OCI-LY7 (cell line): ENCODE measurements at regions not wholly inside any gene's neighbourhood (a gene's known extent, or its start where the extent isn't known, plus 50 kb on each side); places are given as distances from the start of the nearest gene placed in this dataset.

Source experiments
- BruUV-seq: library from RNA; stranded (reverse); fragments of 400-500 nt; replicated peaks from 2 replicates; lab custom pipeline; 2021; lab: Mats Ljungman, UMichigan
- CTCF ChIA-PET: fragments of 300-600 bp; sonication (Branson Sonifier 250); formaldehyde crosslinking; loops from one replicate; lab custom pipeline; 2022; ENCODE audit warnings: antibody characterized with exemption; ENCODE audit not compliant: unreplicated experiment; lab: Charles Lee
- POLR2A ChIA-PET: fragments of 300-600 bp; sonication (Branson Sonifier 250); formaldehyde crosslinking; loops from one replicate; lab custom pipeline; 2022; ENCODE audit warnings: antibody characterized with exemption; lab: Charles Lee
- DNase-seq: peaks from one replicate; pipeline ENCODE4 v3.0.0-alpha.2; 2015; ENCODE audit warnings: low spot score
- H2AFZ ChIP-seq: fragments of 200-600 bp; sonication (generic), shearing (Covaris generic); 2 replicates; pipeline ENCODE4 v1.6.1; 2014; ENCODE audit warnings: mild to moderate bottlenecking, antibody characterized with exemption, low read length, moderate library complexity
- H3K27ac ChIP-seq: fragments of 200-600 bp; sonication (generic); 2 replicates; pipeline ENCODE4 v1.5.1; 2014; ENCODE audit warnings: mixed run types, low read depth, mild to moderate bottlenecking, moderate library complexity, low read length, inconsistent platforms; ENCODE audit not compliant: poor library complexity, severe bottlenecking
- H3K36me3 ChIP-seq: fragments of 200-600 bp; sonication (generic); 2 replicates; pipeline ENCODE4 v1.6.1; 2014; ENCODE audit warnings: mild to moderate bottlenecking, antibody characterized with exemption, low read length, moderate library complexity, mixed read lengths; ENCODE audit not compliant: insufficient read depth
- H3K4me1 ChIP-seq: fragments of 200-600 bp; sonication (generic); 2 replicates; pipeline ENCODE4 v1.5.1; 2014; ENCODE audit warnings: mild to moderate bottlenecking, low read length; ENCODE audit not compliant: insufficient read depth, poor library complexity, severe bottlenecking
- H3K4me2 ChIP-seq: fragments of 200-600 bp; sonication (generic); 2 replicates; pipeline ENCODE4 v1.6.1; 2014; ENCODE audit warnings: mild to moderate bottlenecking, low read length
- H3K4me3 ChIP-seq: fragments of 200-600 bp; sonication (generic); 2 replicates; pipeline ENCODE4 v1.5.1; 2014; ENCODE audit warnings: mild to moderate bottlenecking, low read depth, low read length; ENCODE audit not compliant: poor library complexity, severe bottlenecking
- H3K79me2 ChIP-seq: fragments of 200-600 bp; sonication (generic); 2 replicates; pipeline ENCODE4 v1.6.1; 2016; ENCODE audit warnings: low read depth, mild to moderate bottlenecking, low read length, moderate library complexity, mixed read lengths; ENCODE audit not compliant: insufficient read depth
- H3K9me2 ChIP-seq: fragments of 200-600 bp; sonication (generic); 2 replicates; pipeline ENCODE4 v1.6.1; 2016; ENCODE audit warnings: mild to moderate bottlenecking, low read length, mixed read lengths; ENCODE audit not compliant: insufficient read depth
- H3K9me3 ChIP-seq: fragments of 200-600 bp; sonication (generic); 2 replicates; pipeline ENCODE4 v1.6.1; 2014; ENCODE audit warnings: mild to moderate bottlenecking, mixed run types, low read length, mixed read lengths
- H4K20me1 ChIP-seq: fragments of 200-600 bp; sonication (generic); 2 replicates; pipeline ENCODE4 v1.6.1; 2014; ENCODE audit warnings: mild to moderate bottlenecking, antibody characterized with exemption, low read length, moderate library complexity, mixed read lengths; ENCODE audit not compliant: insufficient read depth
- CTCF ChIP-seq: fragments of 200-600 bp; sonication (generic); conservative IDR thresholded peaks from 2 replicates; pipeline ENCODE4 v1.5.1; 2014; ENCODE audit warnings: mild to moderate bottlenecking, antibody characterized with exemption, low read length, moderate library complexity, mixed read lengths
- EZH2phosphoT487 ChIP-seq: fragments of 200-600 bp; sonication (generic); IDR thresholded peaks from 2 replicates; pipeline ENCODE4 v1.6.1; 2018; ENCODE audit warnings: low read depth, borderline replicate concordance, mild to moderate bottlenecking, mixed run types, antibody characterized with exemption, low read length, moderate library complexity, mixed read lengths
- intact Hi-C: fragments of 100-400 bp; cut with micrococcal nuclease; formaldehyde crosslinking; loops from one replicate; pipeline ENCODE4 v1.10.0; 2022; ENCODE audit not compliant: unreplicated experiment

DNA sequence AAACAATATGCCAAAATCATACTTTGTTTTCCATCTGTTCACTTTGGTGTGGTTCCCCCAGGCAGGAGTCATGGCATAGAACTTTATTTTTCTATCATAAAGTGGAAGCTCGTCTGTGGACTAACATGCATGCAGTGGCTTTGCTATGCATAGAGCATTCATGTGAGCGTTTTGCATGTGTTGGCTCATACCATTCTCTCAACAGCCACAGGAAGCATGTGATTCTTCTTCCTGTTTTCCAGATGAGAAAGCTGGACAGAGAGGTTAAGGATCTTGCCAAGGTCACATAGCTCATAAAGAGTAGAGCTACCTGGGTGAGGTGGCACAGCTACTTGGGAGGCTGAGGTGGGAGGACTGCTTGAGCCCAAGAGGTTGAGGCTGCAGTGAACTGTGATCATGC is 123.4 kb upstream of the HDGFL1 start:
- H3K4me3 ChIP-seq = no peak overlapping the region
- BruUV-seq = no TSS peak
- no peaks in the 10 kb centered on the region for H3K9me2 ChIP-seq
- no peak for DNase-seq
- H3K4me2 ChIP-seq = no peak overlapping the region
- no peaks in the 10 kb centered on the region for H4K20me1 ChIP-seq
- H3K27ac ChIP-seq = no peak overlapping the region
- H3K9me3 ChIP-seq = no peaks in the 10 kb centered on the region
- H3K36me3 ChIP-seq = no peaks in the 10 kb centered on the region
- ChIA-PET POLR2A (no interaction called here), CTCF (no interaction called here)
- intact Hi-C loops = no loop called here
- H3K4me1 ChIP-seq = no peaks in the 10 kb centered on the region
- H3K79me2 ChIP-seq = no peaks in the 10 kb centered on the region
- TF ChIP-seq EZH2phosphoT487 (no peak), CTCF (no peak)
- H2AFZ ChIP-seq = no peak overlapping the region

GRCh38 chr6:22447249-22448196 is 121.8 kb upstream of the HDGFL1 start:
- Histone ChIP-seq H3K9me2 (no peaks in the 10 kb centered on the region), H3K4me3 (no peak overlapping the region), H3K27ac (no peak overlapping the region), H3K4me1 (no peaks in the 10 kb centered on the region), H4K20me1 (no peaks in the 10 kb centered on the region), H3K4me2 (no peak overlapping the region), H3K79me2 (no peaks in the 10 kb centered on the region), H3K36me3 (no peaks in the 10 kb centered on the region), H3K9me3 (no peaks in the 10 kb centered on the region), H2AFZ (no peak overlapping the region)
- no peak for DNase-seq
- no TSS peak for BruUV-seq
- TF ChIP-seq CTCF (no peak), EZH2phosphoT487 (no peak)
- ChIA-PET CTCF (no interaction called here), POLR2A (no interaction called here)
- intact Hi-C loops = no loop called here

GRCh38 chr6:22448291-22448711 is 121.1 kb upstream of the HDGFL1 start:
- ChIA-PET POLR2A (interaction anchor here (0.6 kb wide), 1 partner anchor 9 kb away, joined by 3 read pairs; no protein-coding TSS in a partner anchor), CTCF (no interaction called here)
- no peak for DNase-seq
- no peaks in the 10 kb centered on the region for H4K20me1 ChIP-seq
- no peak overlapping the region for H3K27ac ChIP-seq
- TF ChIP-seq EZH2phosphoT487 (no peak), CTCF (no peak)
- H3K36me3 ChIP-seq = no peaks in the 10 kb centered on the region
- no peaks in the 10 kb centered on the region for H3K9me3 ChIP-seq
- intact Hi-C loops = no loop called here
- no peak overlapping the region for H3K4me3 ChIP-seq
- no peak overlapping the region for H2AFZ ChIP-seq
- no TSS peak for BruUV-seq
- H3K9me2 ChIP-seq = no peaks in the 10 kb centered on the region
- no peak overlapping the region for H3K4me2 ChIP-seq
- H3K4me1 ChIP-seq = no peaks in the 10 kb centered on the region
- no peaks in the 10 kb centered on the region for H3K79me2 ChIP-seq
